Renal cortical epithelial cell (primary cell): ENCODE measurements at regions not wholly inside any gene's neighbourhood (a gene's known extent, or its start where the extent isn't known, plus 50 kb on each side); places are given as distances from the start of the nearest gene placed in this dataset.
A peak's percentile ranks its signal among the peaks of the same experiment; 100 is the strongest.

Experiments used
- DNase-seq: peaks from one replicate; pipeline ENCODE4 v3.0.0-alpha.2; 2011; ENCODE audit warnings: low read depth

DNA sequence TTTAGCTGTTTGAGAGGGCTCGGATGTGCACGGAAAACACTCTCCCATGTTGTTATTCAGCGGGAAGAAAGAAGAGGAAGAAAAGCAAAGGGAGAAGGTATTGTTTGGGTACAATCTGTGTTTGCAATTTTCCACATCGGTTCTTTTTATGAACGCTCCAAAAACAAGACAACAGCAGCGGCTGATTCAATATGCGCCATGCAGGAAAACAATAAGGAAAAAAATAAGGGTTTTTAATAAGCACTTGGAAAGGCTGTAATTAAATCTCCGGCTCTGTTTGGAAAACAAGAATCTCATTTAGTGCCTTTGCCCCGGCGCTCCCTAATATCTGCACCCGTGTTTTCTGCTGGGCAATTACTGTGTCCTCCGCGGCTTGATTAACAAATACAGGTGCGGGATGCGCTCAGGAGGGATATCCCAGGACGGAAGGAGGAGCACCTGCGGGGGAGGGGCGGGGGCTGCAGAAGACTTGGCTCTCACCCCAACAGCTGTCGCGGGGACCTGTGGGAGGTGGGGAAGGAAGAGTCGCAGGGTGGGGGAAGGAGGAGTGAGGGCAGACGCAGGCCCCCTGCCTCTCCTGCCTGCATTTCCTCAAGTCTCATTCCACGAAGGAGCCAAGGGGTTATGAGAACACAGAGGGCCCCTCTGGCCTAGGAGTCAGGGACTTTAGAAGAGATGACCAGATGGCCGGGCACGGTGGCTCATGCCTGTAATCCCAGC lies 181.5 kb upstream of the PODXL start:
- no peak for DNase-seq

DNA sequence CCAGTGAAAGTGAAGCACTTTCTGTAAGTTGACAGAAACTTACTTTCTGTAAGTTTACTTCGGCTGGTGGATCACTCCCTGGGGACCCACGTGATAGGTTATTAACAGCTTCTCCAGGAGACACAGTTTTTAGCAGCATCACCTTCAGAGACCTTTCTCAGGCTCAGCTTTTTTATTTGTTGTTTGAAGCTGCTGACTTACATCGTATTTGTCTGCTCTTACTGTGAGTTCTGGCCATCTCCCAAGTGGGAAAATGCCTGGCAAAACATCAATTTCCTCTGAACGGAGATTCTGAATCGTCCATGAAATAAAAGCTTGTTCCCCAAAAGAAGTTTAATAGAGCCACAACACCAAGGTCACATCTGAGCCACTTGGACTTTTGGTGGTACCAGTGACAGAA lies 178.7 kb upstream of the PODXL start:
- DNase-seq: no peak

DNA sequence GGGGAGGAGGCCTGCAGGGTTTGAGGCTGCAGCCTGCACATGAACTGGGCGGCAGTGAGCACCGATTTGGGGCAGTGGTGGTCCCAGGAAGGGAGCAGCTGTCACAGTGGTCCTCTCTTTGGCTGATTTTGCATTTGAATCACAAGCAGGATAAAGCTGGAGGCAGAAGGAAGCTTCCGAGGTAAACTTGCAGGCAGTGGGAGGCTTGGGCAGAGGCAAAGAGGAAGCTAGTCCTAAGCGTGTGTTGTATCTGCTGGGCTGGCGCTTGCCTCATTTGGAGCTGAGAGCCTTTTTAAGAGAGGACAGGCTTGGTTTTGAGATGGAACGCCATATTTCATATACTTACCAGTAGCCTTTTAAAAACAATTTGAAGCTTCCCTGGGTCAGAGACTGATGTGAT lies 177.2 kb upstream of the PODXL start:
- no peak for DNase-seq

DNA sequence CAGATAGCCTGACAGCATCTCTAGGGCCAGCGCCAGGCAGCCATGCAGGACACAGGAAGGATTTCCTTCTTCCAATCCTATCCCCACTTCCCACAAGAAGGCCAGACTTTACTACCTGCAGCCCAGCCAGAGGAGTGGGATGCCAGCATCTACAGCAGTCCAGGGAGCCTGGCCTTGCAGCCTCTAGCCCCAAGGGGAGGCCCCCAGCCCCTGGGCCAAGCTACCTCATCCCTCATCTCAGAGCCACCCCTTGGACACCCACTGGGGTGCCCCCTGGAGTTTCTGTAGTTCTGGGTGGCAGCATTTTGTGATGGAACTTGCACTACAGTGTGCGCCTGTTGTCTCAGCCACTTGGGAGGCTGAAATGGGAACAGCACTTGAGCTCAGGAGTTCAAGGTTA lies 170.8 kb upstream of the PODXL start:
- DNase-seq: no peak

DNA sequence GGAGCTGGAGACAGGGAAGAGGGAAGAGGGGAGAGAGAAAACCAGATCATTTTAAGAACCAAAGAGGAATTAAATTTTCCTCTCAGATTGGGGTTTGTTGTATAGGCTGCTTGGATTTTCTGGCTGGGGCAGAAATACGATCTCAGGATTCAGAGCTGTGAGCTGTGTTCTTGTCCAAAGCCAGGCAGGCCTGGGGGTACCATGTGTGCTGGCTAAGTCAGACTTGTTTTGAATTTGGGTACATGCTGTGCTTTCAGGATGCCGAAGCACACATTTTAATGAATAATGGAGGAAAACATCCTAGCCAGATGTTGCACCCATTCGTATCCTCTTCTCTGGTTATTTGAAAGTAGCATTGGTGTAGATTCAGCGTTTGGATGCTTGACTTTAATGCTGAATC lies 170.3 kb upstream of the PODXL start:
- no peak for DNase-seq

DNA sequence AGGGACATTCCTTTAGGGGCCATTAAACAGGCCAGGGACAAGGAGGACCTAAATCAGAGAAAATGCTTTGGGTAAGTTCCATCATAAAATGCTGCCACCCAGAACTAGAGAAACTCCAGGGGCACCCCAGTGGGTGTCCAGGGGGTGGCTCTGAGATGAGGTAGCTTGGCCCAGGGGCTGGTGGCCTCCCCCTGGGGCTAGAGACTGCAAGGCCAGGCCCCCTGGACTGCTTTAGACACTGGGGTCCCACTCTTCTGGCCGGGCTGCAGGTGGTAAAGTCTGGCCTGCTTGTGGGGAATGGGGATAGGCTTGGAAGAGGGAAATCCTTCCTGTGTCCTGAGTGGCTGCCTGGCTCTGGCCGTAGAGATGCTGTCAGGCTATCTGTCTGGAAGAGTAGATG lies 169.6 kb upstream of the PODXL start:
- DNase-seq: no peak

DNA sequence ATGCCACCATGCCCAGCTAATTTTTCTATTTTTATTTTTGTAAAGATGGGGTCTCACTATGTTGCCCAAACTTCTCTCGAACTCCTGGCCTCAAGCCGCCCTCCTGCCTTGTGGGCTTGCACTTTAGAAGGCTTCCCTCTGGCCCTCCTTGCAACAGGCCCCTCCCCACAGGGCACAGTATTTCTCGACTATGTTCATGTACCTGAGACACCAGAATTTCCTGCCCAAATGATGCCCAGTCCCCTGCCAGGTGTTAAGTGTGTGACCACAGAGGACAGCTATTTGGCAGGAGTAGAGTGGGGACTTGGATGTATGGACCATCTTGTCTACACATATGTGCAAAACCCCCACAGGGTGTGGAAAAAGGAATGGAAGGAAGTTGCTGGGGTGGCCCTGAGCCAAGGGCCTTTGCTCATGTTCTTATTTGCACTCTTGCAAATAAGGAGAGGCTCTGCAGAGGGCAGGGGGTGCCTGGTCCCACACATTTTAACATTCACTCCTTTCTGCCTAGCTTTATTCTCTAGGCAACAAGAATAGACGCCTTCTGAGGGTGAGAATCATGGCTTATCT lies 168.4 kb upstream of the PODXL start:
- no peak for DNase-seq

DNA sequence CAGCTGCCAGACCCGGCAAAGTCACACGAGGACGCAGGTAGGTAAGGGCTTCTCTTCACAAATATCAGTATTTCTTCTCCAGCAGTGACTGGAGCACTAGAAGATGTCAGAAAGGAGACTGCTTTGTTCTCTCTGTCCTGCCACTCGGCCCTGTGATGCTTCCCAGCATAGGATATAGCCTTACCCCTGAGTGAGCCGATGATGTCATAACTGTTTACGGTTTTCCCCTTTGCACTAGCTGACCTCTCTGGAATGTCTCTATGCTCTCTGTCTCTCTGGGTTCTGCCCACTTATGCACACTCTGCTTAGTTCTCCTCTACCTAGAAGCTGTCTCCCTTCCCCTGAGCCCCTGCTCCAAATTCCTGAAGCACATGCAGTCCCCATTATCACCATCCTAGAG lies 167.5 kb upstream of the PODXL start:
- DNase-seq: peak; percentile 5

DNA sequence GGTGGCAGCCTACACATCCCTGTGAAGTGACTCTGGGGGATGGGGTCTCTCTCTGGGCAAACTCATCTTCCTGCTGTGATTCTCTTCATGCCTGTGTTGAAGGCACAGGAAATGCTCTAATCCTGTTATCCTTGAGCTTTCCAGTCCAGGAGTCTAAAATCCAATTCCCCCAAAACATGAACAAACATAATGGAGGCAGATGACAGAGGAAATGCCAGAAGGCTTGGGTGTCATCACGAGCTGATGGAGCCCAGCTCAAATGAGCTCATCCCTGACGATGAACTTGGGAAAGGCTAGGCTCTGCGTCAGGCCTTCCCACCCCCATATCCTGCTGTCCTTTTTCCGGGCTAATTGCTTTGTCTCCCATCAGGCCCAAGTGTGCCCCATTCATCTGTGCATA lies 165.9 kb upstream of the PODXL start:
- DNase-seq: no peak

DNA sequence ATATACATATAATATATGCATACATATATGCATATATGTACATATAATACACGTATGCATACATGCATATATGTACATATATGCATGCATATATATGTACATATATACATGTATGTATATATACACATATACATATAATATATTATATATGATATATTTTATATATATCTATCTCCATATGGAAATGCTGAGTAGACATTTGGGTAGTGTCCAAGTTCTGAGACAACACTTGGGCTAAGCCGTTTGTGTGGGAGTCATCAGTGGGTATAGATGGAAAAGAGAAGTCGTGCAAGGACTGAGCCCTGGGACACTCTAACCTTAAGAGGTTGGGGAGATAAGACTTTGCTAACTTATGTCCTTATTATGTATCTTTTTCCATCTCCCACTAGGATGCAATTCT lies 165.2 kb upstream of the PODXL start:
- no peak for DNase-seq

DNA sequence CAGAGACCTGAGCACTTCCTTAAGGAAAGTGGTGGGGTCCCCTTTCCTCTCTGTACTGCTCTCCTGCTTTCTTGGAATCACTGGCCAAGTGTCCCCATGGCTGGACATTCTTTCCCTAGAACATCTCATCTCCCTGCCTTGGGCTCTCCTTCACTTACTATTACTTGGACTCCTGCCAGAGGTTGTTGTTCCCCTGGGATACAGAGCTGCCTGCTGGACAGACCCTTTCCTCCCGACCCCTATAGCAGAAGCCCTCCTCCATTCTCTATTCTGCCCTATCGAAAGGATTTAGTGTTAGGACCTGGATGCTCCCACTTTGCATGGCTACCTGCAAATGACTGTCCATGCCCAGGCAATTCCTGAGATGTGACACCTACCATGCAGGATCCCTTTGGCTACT lies 164.3 kb upstream of the PODXL start:
- DNase-seq: no peak

DNA sequence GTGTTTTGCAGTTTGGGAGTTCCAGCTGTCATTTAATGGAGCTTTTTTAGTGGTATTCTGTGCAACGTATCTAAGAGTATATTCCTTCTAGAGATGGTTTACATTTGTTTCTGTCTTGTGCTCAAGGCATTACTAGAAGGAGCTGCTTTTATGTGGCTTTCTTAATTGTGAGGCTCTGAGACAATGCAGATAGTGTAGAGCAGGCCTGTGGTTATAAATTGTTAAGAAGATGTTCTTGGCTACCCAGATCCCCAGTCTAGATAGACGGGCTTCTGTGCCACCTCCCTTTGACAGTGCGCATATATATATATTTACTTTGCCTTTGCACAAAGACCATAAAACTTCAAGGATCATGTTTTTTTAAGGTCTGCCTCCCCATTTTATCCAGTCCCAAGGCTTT lies 160.8 kb upstream of the PODXL start:
- no peak for DNase-seq

DNA sequence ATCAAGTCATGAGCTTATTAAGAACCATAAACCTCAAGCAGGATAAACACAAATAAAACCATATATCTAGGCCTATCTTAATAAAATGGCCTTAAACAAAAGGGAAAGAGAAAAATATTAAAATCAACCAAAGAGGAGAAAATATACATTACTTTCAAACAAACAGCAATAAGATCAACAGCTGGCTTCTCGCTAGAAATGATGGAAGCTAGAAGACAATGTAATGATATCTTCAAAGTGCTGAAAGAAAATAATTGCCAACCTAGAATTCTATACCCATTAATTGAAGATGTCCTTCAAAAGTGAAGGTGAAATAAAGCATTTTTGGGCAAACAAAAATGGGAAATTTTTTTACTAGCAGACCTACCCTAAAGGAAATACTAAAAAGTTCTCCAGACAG lies 142.9 kb upstream of the PODXL start:
- no peak for DNase-seq

DNA sequence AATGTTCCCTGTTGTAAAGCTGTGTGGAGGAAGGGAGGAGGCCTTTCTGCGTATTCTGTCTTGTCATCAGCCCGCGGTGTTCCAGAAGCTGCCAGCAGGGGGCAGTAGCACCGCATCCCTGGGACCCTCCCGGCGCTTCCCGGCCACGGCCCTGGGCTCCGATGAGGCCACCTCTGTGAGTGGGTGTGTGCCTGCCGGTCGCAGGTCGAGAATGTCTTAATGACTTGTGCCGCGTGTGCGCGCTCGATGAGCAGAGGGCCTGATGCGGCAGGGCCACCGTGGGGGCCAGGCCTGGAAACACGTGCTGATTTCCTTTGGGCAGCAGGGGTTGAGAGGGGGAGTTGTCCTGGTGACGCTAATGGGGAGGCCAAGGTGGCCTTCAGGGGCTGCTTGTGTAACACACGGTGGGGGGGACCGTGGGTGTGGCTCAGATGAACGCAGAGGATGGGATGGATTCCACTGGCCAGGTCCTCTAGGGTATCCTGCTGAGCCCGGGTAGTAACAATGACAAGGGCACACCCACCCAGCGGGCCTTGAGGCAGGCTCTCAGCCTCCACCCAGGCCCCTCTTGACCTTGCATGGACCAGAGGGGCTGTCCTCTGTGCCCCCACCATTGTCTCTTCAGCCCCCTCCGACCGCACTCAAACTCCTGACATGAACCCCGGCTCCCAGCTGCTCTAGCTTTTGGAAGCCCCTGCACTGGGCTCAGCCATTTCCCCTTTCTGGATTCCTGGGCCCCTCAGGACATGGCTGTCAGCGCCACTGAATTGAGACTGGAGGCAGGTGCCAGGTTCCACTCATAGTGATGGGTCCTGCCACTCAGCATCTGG lies 135.9 kb upstream of the PODXL start:
- no peak for DNase-seq

DNA sequence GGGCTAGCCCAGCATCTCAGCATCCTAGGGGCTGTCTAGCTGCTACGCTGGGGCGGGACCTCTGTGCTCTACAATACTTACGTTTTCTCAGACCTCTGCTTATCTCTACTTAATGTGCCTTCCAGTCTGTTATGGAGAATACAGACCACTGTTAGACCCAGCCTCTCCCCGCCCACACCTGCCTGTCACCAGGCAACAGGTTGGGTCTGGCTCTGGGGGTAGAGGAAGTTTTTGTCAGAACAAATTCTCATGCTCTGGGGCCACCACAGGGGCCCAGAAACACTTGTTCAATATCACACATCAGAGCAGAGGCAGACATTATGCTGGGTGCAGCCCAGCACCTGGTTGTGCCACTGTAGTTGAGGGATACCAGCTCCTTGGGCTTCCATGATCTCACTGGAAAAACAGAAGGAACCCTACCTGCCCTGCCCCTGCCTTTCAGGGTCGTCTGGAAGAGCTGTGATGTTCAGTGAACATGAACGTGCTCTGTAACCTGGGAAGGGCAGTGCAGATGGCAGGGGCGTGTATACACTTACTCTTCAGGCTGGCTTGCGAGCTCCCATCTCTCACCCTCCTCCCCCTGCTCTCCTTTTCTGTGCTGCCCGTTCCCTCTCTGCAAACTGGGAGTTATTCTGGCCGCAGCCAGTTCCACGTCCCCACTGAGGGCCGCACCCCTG lies 135.2 kb upstream of the PODXL start:
- no peak for DNase-seq

DNA sequence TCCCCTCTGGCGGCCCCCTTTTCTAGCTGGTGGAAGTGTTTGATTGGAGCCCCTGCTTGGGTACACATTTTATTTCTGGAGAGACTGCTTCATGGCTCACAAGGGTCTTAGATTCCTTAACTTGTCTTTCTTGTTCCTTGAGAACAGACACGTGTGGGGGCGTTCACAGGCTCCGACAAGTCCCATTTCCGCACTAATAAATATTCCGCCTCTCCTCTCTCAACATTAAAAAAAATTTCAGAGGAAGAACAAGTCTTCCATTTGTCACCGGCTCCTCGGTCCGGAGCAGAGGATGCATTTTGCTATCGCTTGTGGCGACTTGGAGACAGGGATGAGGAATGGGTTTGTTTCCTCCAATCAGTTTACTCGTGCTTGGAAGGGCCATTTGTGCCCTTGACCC lies 134.0 kb upstream of the PODXL start:
- DNase-seq: no peak

DNA sequence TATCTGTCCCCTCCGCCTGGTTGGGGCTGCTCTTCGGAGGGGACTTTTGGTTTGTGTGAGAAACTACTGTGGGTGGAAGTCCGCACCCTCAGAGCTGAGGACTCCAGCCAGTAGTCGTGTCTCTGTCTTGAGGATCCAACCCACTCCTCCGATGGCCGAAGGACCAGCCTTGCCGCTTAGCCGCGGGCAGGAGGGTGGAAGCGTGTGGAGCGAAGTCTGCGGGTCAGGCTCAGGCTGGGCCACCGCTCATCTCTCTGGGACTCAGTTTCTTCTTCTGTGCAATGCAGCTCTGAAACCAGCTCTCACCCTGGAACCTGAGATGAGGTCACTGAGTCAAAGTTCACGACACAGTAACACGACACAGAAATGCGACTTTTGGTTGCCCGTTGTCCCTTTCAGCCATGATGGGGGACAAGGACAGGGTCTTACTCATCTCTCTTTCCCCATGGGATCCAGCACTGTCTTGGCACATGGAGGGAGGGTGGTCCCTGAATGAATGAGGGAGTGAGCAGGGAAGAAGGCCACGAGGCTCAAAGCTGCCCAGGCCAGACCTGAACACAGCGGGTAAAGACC lies 133.3 kb upstream of the PODXL start:
- no peak for DNase-seq

DNA sequence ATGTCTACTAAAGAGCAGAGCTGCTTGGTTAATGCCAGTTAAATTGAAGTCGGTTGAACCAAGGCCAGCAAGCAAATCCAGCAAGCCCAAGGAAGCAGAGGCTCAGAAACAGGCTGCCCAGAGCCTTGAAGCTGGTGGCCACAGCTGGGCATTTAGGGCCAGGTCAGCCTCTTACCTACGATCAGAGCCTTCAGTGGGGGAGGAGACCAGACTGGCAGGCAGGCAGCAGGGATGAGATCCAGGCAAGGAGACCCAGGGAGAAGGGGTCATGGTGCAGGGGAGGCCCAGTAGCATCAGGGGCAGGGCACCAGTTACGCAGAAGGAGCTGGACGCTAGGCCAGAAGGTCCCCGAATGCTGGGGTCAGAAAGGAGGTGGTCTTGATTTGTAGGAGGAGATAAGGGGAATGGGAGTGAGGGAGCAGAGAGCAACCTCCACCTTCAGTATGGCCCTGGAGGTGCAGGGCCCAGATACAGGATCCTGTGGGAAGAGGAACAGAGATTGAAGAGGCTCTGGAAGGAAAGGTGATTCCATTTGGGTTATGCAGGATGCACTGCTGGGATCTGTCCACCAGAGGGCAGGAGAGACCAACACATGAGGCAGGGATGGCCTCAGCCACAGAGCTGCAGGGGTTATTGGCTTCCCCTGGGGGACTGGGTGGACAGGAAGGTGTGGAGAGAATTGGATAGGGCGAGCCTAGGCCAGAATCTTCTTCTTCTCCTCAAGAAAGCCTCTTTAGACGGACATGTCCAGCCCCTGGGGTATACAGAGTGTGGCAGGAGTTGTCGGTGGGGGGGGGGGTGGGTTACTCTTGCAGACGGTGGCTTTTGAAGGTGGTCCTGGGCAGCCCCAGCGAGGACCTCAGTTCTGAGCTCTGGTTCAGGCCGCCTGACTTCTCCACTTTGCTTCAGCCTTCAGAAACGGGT lies 132.6 kb upstream of the PODXL start:
- peak; percentile 38 for DNase-seq

DNA sequence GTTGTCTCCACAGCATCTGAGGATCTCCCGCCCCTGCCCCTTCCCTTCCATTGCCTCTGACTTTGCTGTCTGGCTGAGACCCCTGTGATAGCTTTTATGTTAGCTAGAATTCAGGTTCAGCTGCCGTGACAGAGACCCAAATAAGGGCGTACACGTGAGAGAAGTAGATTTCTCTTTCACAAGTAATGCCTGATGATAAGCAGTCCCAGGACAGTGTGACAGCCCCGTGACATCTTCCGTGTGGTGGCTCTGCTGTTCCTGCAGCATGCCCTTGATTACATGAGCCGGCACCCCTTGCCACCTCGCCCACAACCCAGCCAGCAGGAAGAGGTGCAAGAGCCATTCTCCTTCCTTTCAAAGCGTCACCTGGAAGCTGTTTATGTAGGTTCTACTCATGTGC lies 130.9 kb upstream of the PODXL start:
- DNase-seq: no peak

DNA sequence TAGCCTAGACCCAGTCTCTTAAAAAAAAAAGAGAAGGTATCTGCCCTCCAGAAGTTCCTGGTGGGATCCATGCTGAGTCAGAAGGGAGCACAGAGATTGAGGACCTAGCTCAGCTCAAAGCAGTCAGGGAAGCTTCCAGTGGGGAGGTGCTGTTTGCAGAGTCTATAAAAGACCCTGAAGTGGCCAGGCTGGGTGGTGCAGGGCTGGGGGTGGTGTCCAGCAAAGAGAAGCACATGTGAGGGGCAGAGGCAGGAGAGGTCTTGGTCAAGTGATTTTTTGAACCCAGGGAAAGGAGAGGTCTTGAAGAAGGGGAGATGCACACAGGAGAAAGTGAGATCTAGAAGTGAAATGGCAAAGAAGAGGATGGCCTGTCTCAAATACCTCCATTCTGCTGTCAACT lies 130.4 kb upstream of the PODXL start:
- no peak for DNase-seq

DNA sequence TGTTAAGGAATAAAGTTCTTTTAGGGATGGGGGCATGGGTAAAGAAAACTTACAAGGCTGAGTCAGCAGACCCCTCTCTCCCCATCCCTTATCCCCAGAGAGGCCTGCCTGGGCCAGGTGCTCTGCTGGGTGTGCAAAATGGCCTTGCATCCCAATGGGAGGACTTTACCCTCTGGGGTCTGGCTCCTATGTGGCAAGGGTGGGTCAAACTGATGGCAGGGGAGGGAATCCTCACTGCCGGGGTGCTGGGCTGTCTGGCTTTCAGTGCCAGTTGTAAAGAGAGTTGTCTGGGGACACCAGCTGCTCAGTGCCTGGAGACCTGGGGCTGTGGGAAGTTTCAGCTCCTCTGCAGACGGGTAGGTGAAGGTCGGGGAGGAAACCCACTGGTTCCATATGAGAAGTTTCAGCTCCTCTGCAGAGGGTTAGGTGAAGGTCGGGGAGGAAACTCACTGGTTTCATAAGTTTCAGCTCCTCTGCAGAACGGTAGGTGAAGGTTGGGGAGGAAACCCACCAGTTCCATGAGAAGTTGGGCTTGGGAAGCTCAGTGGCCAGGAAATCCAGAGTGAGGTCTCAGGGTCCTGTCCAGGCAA lies 127.2 kb upstream of the PODXL start:
- no peak for DNase-seq
